Right lobe of liver (tissue), 6 donors: ENCODE measurements at regions not wholly inside any gene's neighbourhood (a gene's known extent, or its start where the extent isn't known, plus 50 kb on each side); places are given as distances from the start of the nearest gene placed in this dataset.
"Not testable (repeated sequence)": the region's sequence is repeated elsewhere in the genome, so short reads cannot be mapped to it uniquely, and the experiment has no call there.

ENCODE experiments used
- ATAC-seq, 4 donors: fragments of 200-7000 bp; cut with Tn5 transposase; one replicate each; pipeline ENCODE4 v1.9.1; 2020; ENCODE audit warnings: mild to moderate bottlenecking in 4 of 4, moderate library complexity in 4 of 4
- DNase-seq, 3 donors: peaks; one replicate each; pipeline ENCODE4 v3.0.0-alpha.2; 2020
- H3K27ac ChIP-seq, 3 donors: fragments of 200-600 bp; one replicate each; pipeline ENCODE4 v1.8.0; 2022
- H3K27me3 ChIP-seq, 2 donors: fragments of 200-600 bp; one replicate each; pipeline ENCODE4 v1.8.0; 2022
- H3K36me3 ChIP-seq, 4 donors: fragments of 200-600 bp; sonication (generic) in 1 of 4; one replicate each; pipeline versions ENCODE4 v1.5.1 to v1.8.0; 2017 to 2022; ENCODE audit warnings: control low read depth in 1 of 4
- H3K4me1 ChIP-seq, 4 donors: fragments of 200-600 bp; sonication (generic) in 1 of 4; one replicate each; pipeline versions ENCODE4 v1.5.1 to v1.8.0; 2017 to 2022; ENCODE audit warnings: control low read depth in 1 of 4
- H3K4me3 ChIP-seq, 3 donors: fragments of 200-600 bp; one replicate each; pipeline ENCODE4 v1.8.0; 2022
- H3K9me3 ChIP-seq, 4 donors: fragments of 200-600 bp; sonication (generic) in 1 of 4; one replicate each; pipeline versions ENCODE4 v1.5.1 to v1.8.0; 2017 to 2022; ENCODE audit warnings: control low read depth in 1 of 4
- WGBS: methylation state at CpG from one replicate; pipeline ENCODE4 v1.1.6; 2018; ENCODE audit warnings: low coverage, low lambda C conversion rate; ENCODE audit not compliant: insufficient coverage; ENCODE audit errors: missing lambda C conversion rate; 5-methylcytosine and 5-hydroxymethylcytosine counted together
- intact Hi-C, 2 donors: fragments of 100-400 bp; cut with DNase I; formaldehyde crosslinking; loops; one replicate each; pipeline versions ENCODE4 v1.11.2 to v1.14.1; 2022
- donor health status: DM: no; HTN: yes; CAD: no.
- donor health status: DM: no; HTN: no; CAD: no.
- donor health status: DM: no; HTN: no; CAD: no.
- donor health status: DM: no; HTN: yes; CAD: no.
- donor health status: DM: no; HTN: yes; CAD: no.

DNA sequence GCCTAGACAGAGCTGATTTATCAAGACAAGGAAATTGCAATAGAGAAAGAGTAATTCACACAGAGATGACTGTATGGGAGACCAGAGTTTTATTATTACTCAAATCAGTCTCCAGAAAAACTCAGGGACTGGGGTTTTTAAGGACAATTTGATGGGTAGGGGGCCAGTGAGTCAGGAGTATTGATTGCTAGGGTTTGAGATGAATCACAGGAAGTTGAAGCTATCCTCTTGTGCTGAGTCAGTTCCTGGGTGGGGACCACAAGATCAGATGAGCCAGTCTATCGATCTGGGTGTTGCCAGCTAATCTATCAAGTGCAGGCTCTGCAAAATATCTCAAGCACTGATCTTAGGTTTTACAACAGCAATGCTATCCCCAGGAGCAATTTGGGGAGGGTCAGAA, 87.4 kb upstream of the TGIF2LY start:
- no CpG with 5 or more reads among the region's 1 CpG for WGBS
- ATAC-seq, H3K4me1 ChIP-seq, H3K27me3 ChIP-seq, H3K36me3 ChIP-seq, intact Hi-C loops, H3K4me3 ChIP-seq, DNase-seq, H3K27ac ChIP-seq, H3K9me3 ChIP-seq: not testable (repeated sequence)

DNA sequence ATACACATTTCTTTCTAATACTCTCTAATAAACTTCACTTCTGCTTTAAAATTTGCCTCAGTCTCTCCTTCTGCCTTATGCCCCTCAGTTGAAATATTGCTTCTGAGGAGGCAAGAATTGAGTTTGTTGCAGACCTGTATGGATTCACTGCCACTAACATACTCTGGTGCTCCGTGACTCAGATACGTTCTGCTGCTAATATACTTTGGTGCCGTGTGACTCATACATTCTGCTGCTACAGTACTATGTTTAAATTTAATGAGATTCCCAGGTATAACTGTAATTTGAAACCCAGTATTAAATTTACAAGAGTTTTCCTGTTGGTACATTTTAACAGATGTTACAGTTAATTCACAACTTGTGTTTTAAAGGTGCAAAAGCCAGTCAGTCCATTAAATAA, 84.3 kb upstream of the TGIF2LY start:
- intact Hi-C loops = not testable (repeated sequence)
- no CpG with 5 or more reads among the region's 3 CpGs for WGBS

GRCh38 chrY:3527040-3527439, 51.8 kb upstream of the TGIF2LY start:
- not testable (repeated sequence) for H3K4me1 ChIP-seq

More for the DNA sequence above, 84.3 kb upstream of the TGIF2LY start:
- not testable (repeated sequence) for ATAC-seq, H3K36me3 ChIP-seq, H3K9me3 ChIP-seq, H3K4me3 ChIP-seq, DNase-seq, H3K27ac ChIP-seq, H3K4me1 ChIP-seq, H3K27me3 ChIP-seq

More at GRCh38 chrY:3527040-3527439, 51.8 kb upstream of the TGIF2LY start:
- H3K36me3 ChIP-seq, DNase-seq, H3K27me3 ChIP-seq, H3K27ac ChIP-seq, H3K4me3 ChIP-seq, H3K9me3 ChIP-seq, intact Hi-C loops: not testable (repeated sequence)
- WGBS = no CpG with 5 or more reads among the region's 5 CpGs
- peak in 1 of 4 donors; percentile 63 for ATAC-seq
